ENCODE measurements at regions not wholly inside any gene's neighbourhood (a gene's known extent, or its start where the extent isn't known, plus 50 kb on each side); places are given as distances from the start of the nearest gene placed in this dataset.

- no peaks in the 10 kb centered on the region for H3K9me2 ChIP-seq (ENCODE audit: insufficient read depth)
- no peaks in the 10 kb centered on the region for H3K79me2 ChIP-seq (ENCODE audit: insufficient read depth)
- no peak overlapping the region for H2AFZ ChIP-seq
- peaks cover 5% of the 10 kb centered on the region; the same call in 1 of the 2 replicates for H3F3A ChIP-seq (ENCODE audit: insufficient read depth)
- no peaks in the 10 kb centered on the region for H3K9me3 ChIP-seq (ENCODE audit: low read depth)
- no peaks in the 10 kb centered on the region for H3K36me3 ChIP-seq (ENCODE audit: low read depth)
- no peak overlapping the region for H3K27ac ChIP-seq
- no peak overlapping the region for H3K9ac ChIP-seq
- peaks cover 30% of the 10 kb centered on the region for H3K4me1 ChIP-seq (ENCODE audit: insufficient read depth)
- H3K4me3 ChIP-seq: no peak overlapping the region
- 89 to 97% methylated on average over 1 of the region's 1 CpG for WGBS, 2 experiments (ENCODE audit: low coverage in 1 of 2, low lambda C conversion rate in 2 of 2, missing lambda C conversion rate in 2 of 2)
- TF ChIP-seq EZH2 (IDR thresholded peaks at IDR 0.05; ENCODE audit: insufficient read depth, poor library complexity, severe bottlenecking) (no peak), EZH2phosphoT487 (IDR thresholded peaks at IDR 0.05; ENCODE audit: insufficient read depth, low read depth) (no peak)
- no peaks in the 10 kb centered on the region for H3K27me3 ChIP-seq (replicated peaks; ENCODE audit: insufficient read depth)
- H3K4me2 ChIP-seq (ENCODE audit: unreplicated experiment): no peak overlapping the region
- DNase-seq: no peak
- in situ Hi-C loops (cut with MboI): loop anchor here (25.0 kb wide), 1 partner anchor 435 kb away; no protein-coding TSS in a partner anchor
- no peaks in the 10 kb centered on the region for H4K20me1 ChIP-seq (ENCODE audit: insufficient read depth)
These were observed 353.0 kb upstream of the RUNX1 start for GRCh38 chr21:35402061-35402460.

- H3K9me2 ChIP-seq (ENCODE audit: insufficient read depth): no peaks in the 10 kb centered on the region
- H3F3A ChIP-seq (ENCODE audit: insufficient read depth): peaks cover 5% of the 10 kb centered on the region; the same call in 1 of the 2 replicates
- no peaks in the 10 kb centered on the region for H3K9me3 ChIP-seq (ENCODE audit: low read depth)
- no peak overlapping the region for H3K27ac ChIP-seq
- no peaks in the 10 kb centered on the region for H3K79me2 ChIP-seq (ENCODE audit: insufficient read depth)
- no peak overlapping the region for H3K4me2 ChIP-seq (ENCODE audit: unreplicated experiment)
- H4K20me1 ChIP-seq (ENCODE audit: insufficient read depth): no peaks in the 10 kb centered on the region
- H3K9ac ChIP-seq: no peak overlapping the region
- in situ Hi-C loops (cut with MboI): loop anchor here (25.0 kb wide), 1 partner anchor 436 kb away; no protein-coding TSS in a partner anchor
- TF ChIP-seq EZH2 (IDR thresholded peaks at IDR 0.05; ENCODE audit: insufficient read depth, poor library complexity, severe bottlenecking) (no peak), EZH2phosphoT487 (IDR thresholded peaks at IDR 0.05; ENCODE audit: insufficient read depth, low read depth) (no peak)
- H3K27me3 ChIP-seq (replicated peaks; ENCODE audit: insufficient read depth): no peaks in the 10 kb centered on the region
- H3K36me3 ChIP-seq (ENCODE audit: low read depth): no peaks in the 10 kb centered on the region
- no peak overlapping the region for H3K4me3 ChIP-seq
- H3K4me1 ChIP-seq (ENCODE audit: insufficient read depth): peaks cover 30% of the 10 kb centered on the region
- WGBS, 2 experiments (ENCODE audit: low coverage in 1 of 2, low lambda C conversion rate in 2 of 2, missing lambda C conversion rate in 2 of 2): 62% methylated on average over 4 of the region's 4 CpGs
- peak; percentile 34 for DNase-seq
- peak overlapping the region; percentile 1; the same call in 1 of the 2 replicates for H2AFZ ChIP-seq
These were observed 352.4 kb upstream of the RUNX1 start for GRCh38 chr21:35401476-35401875.

GRCh38 chr21:35400233-35400939 lies 351.3 kb upstream of the RUNX1 start:
- Histone ChIP-seq H3K36me3 (ENCODE audit: low read depth) (no peaks in the 10 kb centered on the region), H3K4me1 (ENCODE audit: insufficient read depth) (peaks cover 32% of the 10 kb centered on the region), H3K4me2 (ENCODE audit: unreplicated experiment) (no peak overlapping the region), H3K9me2 (ENCODE audit: insufficient read depth) (no peaks in the 10 kb centered on the region), H4K20me1 (ENCODE audit: insufficient read depth) (no peaks in the 10 kb centered on the region), H3K79me2 (ENCODE audit: insufficient read depth) (no peaks in the 10 kb centered on the region), H3K9me3 (ENCODE audit: low read depth) (no peaks in the 10 kb centered on the region), H3K27ac (no peak overlapping the region), H3K4me3 (no peak overlapping the region), H3K9ac (no peak overlapping the region), H3K27me3 (replicated peaks; ENCODE audit: insufficient read depth) (no peaks in the 10 kb centered on the region), H2AFZ (no peak overlapping the region), H3F3A (ENCODE audit: insufficient read depth) (peaks cover 5% of the 10 kb centered on the region; the same call in 1 of the 2 replicates)
- WGBS, 2 experiments (ENCODE audit: low coverage in 1 of 2, low lambda C conversion rate in 2 of 2, missing lambda C conversion rate in 2 of 2): 66 to 70% methylated on average over 8 of the region's 8 CpGs
- DNase-seq: peak; percentile 66
- no peak for TF ChIP-seq EZH2phosphoT487 (IDR thresholded peaks at IDR 0.05; ENCODE audit: insufficient read depth, low read depth)
- TF ChIP-seq EZH2 (IDR thresholded peaks at IDR 0.05; ENCODE audit: insufficient read depth, poor library complexity, severe bottlenecking): no peak
- in situ Hi-C loops (cut with MboI): loop anchor here (25.0 kb wide), 1 partner anchor 437 kb away; no protein-coding TSS in a partner anchor

- no peak overlapping the region for H3K27ac ChIP-seq
- no peak for DNase-seq
- H3K9ac ChIP-seq: no peak overlapping the region
These were observed 350.6 kb upstream of the RUNX1 start for GRCh38 chr21:35399706-35400105.

More at GRCh38 chr21:35399706-35400105, 350.6 kb upstream of the RUNX1 start:
- 93 to 94% methylated on average over 5 of the region's 5 CpGs for WGBS, 2 experiments (ENCODE audit: low coverage in 1 of 2, low lambda C conversion rate in 2 of 2, missing lambda C conversion rate in 2 of 2)
- peaks cover 5% of the 10 kb centered on the region; the same call in 1 of the 2 replicates for H3F3A ChIP-seq (ENCODE audit: insufficient read depth)
- no peaks in the 10 kb centered on the region for H4K20me1 ChIP-seq (ENCODE audit: insufficient read depth)
- TF ChIP-seq EZH2 (IDR thresholded peaks at IDR 0.05; ENCODE audit: insufficient read depth, poor library complexity, severe bottlenecking): no peak
- no peak for TF ChIP-seq EZH2phosphoT487 (IDR thresholded peaks at IDR 0.05; ENCODE audit: insufficient read depth, low read depth)
- H3K9me2 ChIP-seq (ENCODE audit: insufficient read depth): no peaks in the 10 kb centered on the region
- no peak overlapping the region for H3K4me3 ChIP-seq
- in situ Hi-C loops (cut with MboI): loop anchor here (25.0 kb wide), 2 partner anchors 438 to 512 kb away; no protein-coding TSS in a partner anchor
- H3K36me3 ChIP-seq (ENCODE audit: low read depth): no peaks in the 10 kb centered on the region
- no peak overlapping the region for H3K4me2 ChIP-seq (ENCODE audit: unreplicated experiment)
- H2AFZ ChIP-seq: no peak overlapping the region
- peaks cover 32% of the 10 kb centered on the region for H3K4me1 ChIP-seq (ENCODE audit: insufficient read depth)
- H3K9me3 ChIP-seq (ENCODE audit: low read depth): no peaks in the 10 kb centered on the region
- H3K27me3 ChIP-seq (replicated peaks; ENCODE audit: insufficient read depth): no peaks in the 10 kb centered on the region
- no peaks in the 10 kb centered on the region for H3K79me2 ChIP-seq (ENCODE audit: insufficient read depth)
